Prostate gland (tissue), 2 donors: ENCODE measurements at regions not wholly inside any gene's neighbourhood (a gene's known extent, or its start where the extent isn't known, plus 50 kb on each side); places are given as distances from the start of the nearest gene placed in this dataset.
"Not testable (repeated sequence)": the region's sequence is repeated elsewhere in the genome, so short reads cannot be mapped to it uniquely, and the experiment has no call there.

Experiments
- POLR2A ChIP-seq: fragments of 450-650 bp; IDR thresholded peaks from one replicate; pipeline ENCODE4 v1.6.1; 2016; ENCODE audit warnings: antibody characterized with exemption, mild to moderate bottlenecking
- POLR2AphosphoS5 ChIP-seq: sonication (generic); formaldehyde crosslinking; IDR thresholded peaks from one replicate; pipeline ENCODE4 v1.6.1; 2017; ENCODE audit warnings: antibody characterized with exemption
- TF ChIP-seq, protein P1 (sequence below), 4 experiments: fragments of 200-600 bp in 2 of 4; fragments of 450-650 bp in 2 of 4; sonication (generic) in 2 of 4; IDR thresholded peaks; 1 replicate in 3 of 4; 2 replicates in 1 of 4; pipeline ENCODE4 v1.5.1; 2016 to 2019; ENCODE audit warnings: antibody characterized with exemption in 4 of 4, mild to moderate bottlenecking in 2 of 4, moderate library complexity in 2 of 4

- TF ChIP-seq, protein P1, sequence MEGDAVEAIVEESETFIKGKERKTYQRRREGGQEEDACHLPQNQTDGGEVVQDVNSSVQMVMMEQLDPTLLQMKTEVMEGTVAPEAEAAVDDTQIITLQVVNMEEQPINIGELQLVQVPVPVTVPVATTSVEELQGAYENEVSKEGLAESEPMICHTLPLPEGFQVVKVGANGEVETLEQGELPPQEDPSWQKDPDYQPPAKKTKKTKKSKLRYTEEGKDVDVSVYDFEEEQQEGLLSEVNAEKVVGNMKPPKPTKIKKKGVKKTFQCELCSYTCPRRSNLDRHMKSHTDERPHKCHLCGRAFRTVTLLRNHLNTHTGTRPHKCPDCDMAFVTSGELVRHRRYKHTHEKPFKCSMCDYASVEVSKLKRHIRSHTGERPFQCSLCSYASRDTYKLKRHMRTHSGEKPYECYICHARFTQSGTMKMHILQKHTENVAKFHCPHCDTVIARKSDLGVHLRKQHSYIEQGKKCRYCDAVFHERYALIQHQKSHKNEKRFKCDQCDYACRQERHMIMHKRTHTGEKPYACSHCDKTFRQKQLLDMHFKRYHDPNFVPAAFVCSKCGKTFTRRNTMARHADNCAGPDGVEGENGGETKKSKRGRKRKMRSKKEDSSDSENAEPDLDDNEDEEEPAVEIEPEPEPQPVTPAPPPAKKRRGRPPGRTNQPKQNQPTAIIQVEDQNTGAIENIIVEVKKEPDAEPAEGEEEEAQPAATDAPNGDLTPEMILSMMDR (IDR thresholded peaks at IDR 0.05), result not testable (repeated sequence)
- TF ChIP-seq POLR2AphosphoS5, POLR2A: not testable (repeated sequence)
Observed at GRCh38 chr1:101450691-101451090, 213.9 kb downstream of the S1PR1 start.
